ENCODE measurements at regions not wholly inside any gene's neighbourhood (a gene's known extent, or its start where the extent isn't known, plus 50 kb on each side); places are given as distances from the start of the nearest gene placed in this dataset.

- TF ChIP-seq CTCF (IDR thresholded peaks at IDR 0.05) (no peak), IRF1 (CRISPR knock-in tag; IDR thresholded peaks at IDR 0.05) (no peak)
Observed at GRCh38 chr13:111033172-111034130, 81.7 kb upstream of the ARHGEF7 start.
